H1 (cell line): ENCODE measurements at regions not wholly inside any gene's neighbourhood (a gene's known extent, or its start where the extent isn't known, plus 50 kb on each side); places are given as distances from the start of the nearest gene placed in this dataset.

Source experiments
- PHF8 ChIP-seq: fragments of 200-600 bp; sonication (generic); conservative IDR thresholded peaks from 2 replicates; pipeline ENCODE4 v1.7.1; 2012; ENCODE audit warnings: low read depth, mild to moderate bottlenecking, inconsistent platforms, low read length, moderate library complexity

DNA sequence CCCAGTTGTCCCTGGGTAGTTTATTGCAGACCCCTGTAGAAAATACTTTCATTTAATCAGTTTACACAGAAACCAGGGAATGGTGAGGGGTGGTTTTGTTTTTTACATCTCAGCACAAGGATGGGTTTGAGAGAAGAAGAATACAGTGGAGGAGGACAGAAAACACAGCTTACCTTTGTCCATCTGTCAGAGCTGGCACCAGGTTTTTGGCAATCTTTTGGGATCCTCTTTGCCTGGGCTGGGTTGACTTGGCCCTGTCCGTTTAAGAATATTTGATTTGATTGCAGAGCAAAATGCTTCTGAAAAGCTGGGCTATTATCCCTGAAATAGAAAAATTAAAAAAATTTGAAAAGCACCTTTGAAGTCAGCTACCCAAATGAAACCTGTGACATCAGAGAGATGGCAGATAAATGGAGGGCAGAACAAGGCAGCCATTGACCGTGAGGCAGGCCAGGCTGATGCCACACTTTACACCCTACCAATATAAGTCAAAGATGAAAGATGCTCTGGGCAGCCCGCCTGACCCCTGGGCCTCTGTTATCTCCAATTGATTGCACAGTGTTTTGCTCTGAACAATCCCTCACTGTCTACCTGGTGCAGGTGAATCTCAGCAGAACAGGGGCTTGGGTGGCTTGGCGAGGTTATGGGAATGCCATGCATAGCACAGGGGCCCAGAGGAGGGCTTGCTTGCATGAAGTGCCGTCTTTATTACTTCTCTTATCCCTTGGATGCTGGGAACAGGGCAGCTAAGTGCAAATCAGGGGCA lies 218.8 kb downstream of the LMX1A start (continued):
- no peak for TF ChIP-seq PHF8
